SK-N-SH (cell line): ENCODE measurements at regions not wholly inside any gene's neighbourhood (a gene's known extent, or its start where the extent isn't known, plus 50 kb on each side); places are given as distances from the start of the nearest gene placed in this dataset.

Experiments
- CTCF ChIA-PET: fragments of 300-600, 350-600 bp; formaldehyde crosslinking; extraction: SDS; loops from one replicate; lab custom pipeline; 2021; lab: Yijun Ruan, JAX
- POLR2A ChIA-PET: fragments of 350-600 bp; sonication (Branson Sonifier 250); formaldehyde crosslinking; extraction: SDS; loops from one replicate; lab custom pipeline; 2020; ENCODE audit warnings: antibody characterized with exemption, inconsistent platforms; lab: Yijun Ruan, JAX
- DNase-seq: peaks from one replicate; pipeline ENCODE4 v3.0.0; 2012
- H2AFZ ChIP-seq: fragments of 200-600 bp; sonication (generic); 2 replicates; pipeline ENCODE4 v1.8.1; 2016; ENCODE audit warnings: antibody characterized with exemption, mild to moderate bottlenecking, low read depth
- H3F3A ChIP-seq: fragments of 200-600 bp; sonication (generic); replicated peaks from 2 replicates; pipeline ENCODE3; 2016; ENCODE audit warnings: antibody characterized with exemption, mild to moderate bottlenecking; ENCODE audit not compliant: insufficient read depth
- H3K27ac ChIP-seq, 2 experiments: fragments of 200-500 bp in 1 of 2; fragments of 200-600 bp in 1 of 2; sonication (Bioruptor generic) in 1 of 2; sonication (generic), shearing (Covaris generic) in 1 of 2; 2 replicates each; pipeline versions ENCODE4 v1.5.1 to v1.6.1; 2014 to 2016; ENCODE audit warnings: low read depth in 2 of 2, inconsistent platforms in 1 of 2, low read length in 1 of 2, mild to moderate bottlenecking in 1 of 2, mixed read lengths in 1 of 2
- H3K27me3 ChIP-seq: fragments of 200-600 bp; sonication (generic), shearing (Covaris generic); 2 replicates; pipeline ENCODE4 v1.6.1; 2016; ENCODE audit warnings: mixed run types; ENCODE audit not compliant: insufficient read depth
- H3K36me3 ChIP-seq, 2 experiments: fragments of 200-500 bp in 1 of 2; fragments of 200-600 bp in 1 of 2; sonication (Bioruptor generic) in 1 of 2; sonication (generic) in 1 of 2; replicated peaks in 1 of 2; 2 replicates each; pipeline versions ENCODE3 to v1.5.1; 2014 to 2016; ENCODE audit warnings: low read length in 1 of 2, mild to moderate bottlenecking in 1 of 2; ENCODE audit not compliant: insufficient read depth in 2 of 2, control insufficient read depth in 1 of 2
- H3K4me1 ChIP-seq, 2 experiments: fragments of 200-500 bp in 1 of 2; fragments of 200-600 bp in 1 of 2; sonication (Bioruptor generic) in 1 of 2; sonication (generic), shearing (Covaris generic) in 1 of 2; 2 replicates each; pipeline versions ENCODE4 v1.5.1 to v1.6.1; 2014 to 2016; ENCODE audit warnings: low read depth in 1 of 2, low read length in 1 of 2, mixed run types in 1 of 2; ENCODE audit not compliant: insufficient read depth in 2 of 2, control insufficient read depth in 1 of 2
- H3K4me2 ChIP-seq: fragments of 200-600 bp; sonication (generic), shearing (Covaris generic); 2 replicates; pipeline ENCODE4 v1.6.1; 2017; ENCODE audit warnings: mixed run types
- H3K4me3 ChIP-seq, 2 experiments: fragments of 200-500 bp in 1 of 2; fragments of 200-600 bp in 1 of 2; sonication (Bioruptor generic) in 1 of 2; sonication (generic), shearing (Covaris generic) in 1 of 2; 2 replicates each; pipeline versions ENCODE4 v1.5.1 to v1.8.1; 2014 to 2016; ENCODE audit warnings: low read depth in 2 of 2, inconsistent platforms in 1 of 2, low read length in 1 of 2, mild to moderate bottlenecking in 1 of 2, mixed read lengths in 1 of 2, moderate library complexity in 1 of 2
- H3K79me2 ChIP-seq: fragments of 200-600 bp; sonication (generic); 2 replicates; pipeline ENCODE4 v1.8.1; 2017; ENCODE audit warnings: mild to moderate bottlenecking; ENCODE audit not compliant: insufficient read depth
- H3K9ac ChIP-seq: fragments of 200-600 bp; sonication (generic); 2 replicates; pipeline ENCODE4 v1.6.1; 2017; ENCODE audit warnings: mixed run types
- H3K9me2 ChIP-seq: fragments of 200-600 bp; sonication (generic); 2 replicates; pipeline ENCODE4 v1.6.1; 2017; ENCODE audit warnings: mixed run types
- H3K9me3 ChIP-seq: fragments of 200-600 bp; sonication (generic); 2 replicates; pipeline ENCODE4 v1.6.1; 2017; ENCODE audit warnings: mixed run types, mild to moderate bottlenecking, moderate library complexity
- H4K20me1 ChIP-seq: fragments of 200-600 bp; sonication (generic); 2 replicates; pipeline ENCODE4 v1.6.1; 2017; ENCODE audit warnings: mild to moderate bottlenecking, mixed run types; ENCODE audit not compliant: insufficient read depth
- EP300 ChIP-seq, 2 experiments: IDR thresholded peaks; 2 replicates each; pipeline versions ENCODE4 v1.4.0 to v1.6.1; 2012; ENCODE audit warnings: borderline replicate concordance in 1 of 2, low read depth in 1 of 2, low read length in 1 of 2
- FOXM1 ChIP-seq: IDR thresholded peaks from 2 replicates; pipeline ENCODE4 v1.4.0; 2012; ENCODE audit warnings: low read depth, mild to moderate bottlenecking
- GATA2 ChIP-seq: sonication (generic); formaldehyde crosslinking; IDR thresholded peaks from 2 replicates; pipeline ENCODE4 v1.5.0; 2020; ENCODE audit warnings: mild to moderate bottlenecking, missing genetic modification reagents
- JUND ChIP-seq: IDR thresholded peaks from 2 replicates; pipeline ENCODE4 v1.4.0; 2012
- MAX ChIP-seq: IDR thresholded peaks from 2 replicates; pipeline ENCODE4 v1.4.0; 2012; ENCODE audit warnings: low read depth
- MEF2A ChIP-seq: IDR thresholded peaks from 2 replicates; pipeline ENCODE4 v1.4.0; 2012; ENCODE audit warnings: low read depth, borderline replicate concordance
- NRF1 ChIP-seq: IDR thresholded peaks from 2 replicates; pipeline ENCODE4 v1.6.1; 2012; ENCODE audit warnings: low read depth, mild to moderate bottlenecking, low read length
- POLR2AphosphoS5 ChIP-seq: IDR thresholded peaks from 2 replicates; pipeline ENCODE4 v1.6.1; 2012; ENCODE audit warnings: low read depth, low read length
- RXRA ChIP-seq: IDR thresholded peaks from 2 replicates; pipeline ENCODE4 v1.4.0; 2012; ENCODE audit warnings: low read depth, mild to moderate bottlenecking, borderline replicate concordance
- SIN3A ChIP-seq: IDR thresholded peaks from 2 replicates; pipeline ENCODE4 v1.6.1; 2012; ENCODE audit warnings: low read depth, mild to moderate bottlenecking, low read length, moderate library complexity, borderline replicate concordance
- SMC3 ChIP-seq: IDR thresholded peaks from 2 replicates; pipeline ENCODE4 v1.6.1; 2012; ENCODE audit warnings: low read depth, low read length, improper control_type of control experiment
- USF1 ChIP-seq: IDR thresholded peaks from 2 replicates; pipeline ENCODE4 v1.4.0; 2012; ENCODE audit warnings: low read depth, borderline replicate concordance
- WGBS: methylation state at CpG from one replicate; pipeline ENCODE4 v1.1.6; 2017; ENCODE audit warnings: low lambda C conversion rate; 5-methylcytosine and 5-hydroxymethylcytosine counted together
- TF ChIP-seq, protein P1 (sequence below): IDR thresholded peaks from 2 replicates; pipeline ENCODE4 v1.4.0; 2012; ENCODE audit warnings: low read depth, borderline replicate concordance

DNA sequence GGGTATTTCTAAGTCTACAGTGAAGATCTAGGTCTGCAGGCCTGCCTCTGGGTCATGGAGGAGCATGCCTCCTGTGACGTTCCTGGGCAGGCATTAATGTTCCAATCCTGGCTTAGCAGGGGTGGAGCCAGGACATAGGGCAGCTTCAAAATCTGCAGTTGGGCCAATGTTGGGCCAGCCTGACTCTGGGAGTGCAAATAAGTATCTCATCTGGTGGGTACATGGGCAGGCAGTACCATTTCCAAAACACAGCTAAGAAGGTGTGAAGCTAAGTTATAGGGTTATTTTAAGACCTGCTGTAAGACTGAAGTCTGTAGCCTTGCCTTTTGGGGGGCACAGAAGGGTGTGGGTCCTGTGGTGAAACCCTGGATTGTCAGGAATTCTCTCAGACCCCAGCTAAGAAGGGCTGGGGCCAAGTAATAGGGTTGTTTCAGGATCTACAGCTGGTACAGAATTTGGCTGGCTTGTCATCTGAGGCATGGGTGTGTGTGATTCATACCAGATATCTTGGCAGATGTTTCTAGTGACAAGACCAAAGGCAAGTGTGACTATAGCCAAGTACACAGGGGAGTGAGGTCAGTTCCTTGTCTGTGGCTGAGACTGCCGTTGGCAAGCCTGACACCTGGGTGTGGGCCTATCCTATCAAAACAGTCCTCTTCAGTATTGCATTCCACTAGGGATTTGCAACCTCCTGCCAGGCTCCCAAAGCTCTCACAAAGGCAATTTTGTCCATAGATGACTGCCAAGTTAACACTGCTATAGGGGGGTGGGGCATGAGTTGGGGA is 468.7 kb upstream of the B3GALT2 start:
- DNase-seq = no peak
- TF ChIP-seq, protein P1, sequence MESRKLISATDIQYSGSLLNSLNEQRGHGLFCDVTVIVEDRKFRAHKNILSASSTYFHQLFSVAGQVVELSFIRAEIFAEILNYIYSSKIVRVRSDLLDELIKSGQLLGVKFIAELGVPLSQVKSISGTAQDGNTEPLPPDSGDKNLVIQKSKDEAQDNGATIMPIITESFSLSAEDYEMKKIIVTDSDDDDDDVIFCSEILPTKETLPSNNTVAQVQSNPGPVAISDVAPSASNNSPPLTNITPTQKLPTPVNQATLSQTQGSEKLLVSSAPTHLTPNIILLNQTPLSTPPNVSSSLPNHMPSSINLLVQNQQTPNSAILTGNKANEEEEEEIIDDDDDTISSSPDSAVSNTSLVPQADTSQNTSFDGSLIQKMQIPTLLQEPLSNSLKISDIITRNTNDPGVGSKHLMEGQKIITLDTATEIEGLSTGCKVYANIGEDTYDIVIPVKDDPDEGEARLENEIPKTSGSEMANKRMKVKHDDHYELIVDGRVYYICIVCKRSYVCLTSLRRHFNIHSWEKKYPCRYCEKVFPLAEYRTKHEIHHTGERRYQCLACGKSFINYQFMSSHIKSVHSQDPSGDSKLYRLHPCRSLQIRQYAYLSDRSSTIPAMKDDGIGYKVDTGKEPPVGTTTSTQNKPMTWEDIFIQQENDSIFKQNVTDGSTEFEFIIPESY = no peak

GRCh38 chr1:193649587-193649986 is 463.2 kb upstream of the B3GALT2 start:
- no peak for TF ChIP-seq SMC3
- no peak for TF ChIP-seq SIN3A
- no peak for TF ChIP-seq RXRA
- TF ChIP-seq FOXM1 = no peak
- no peak for TF ChIP-seq EP300 (IDR thresholded peaks at IDR 0.05; ENCODE audit: borderline replicate concordance in 1 of 2, low read depth in 1 of 2, low read length in 1 of 2)
- TF ChIP-seq MEF2A = no peak
- TF ChIP-seq, protein P1 = no peak
- no peak for TF ChIP-seq MAX
- no peak for TF ChIP-seq JUND
- TF ChIP-seq GATA2 (CRISPR knock-in tag) = no peak
- no peak for TF ChIP-seq POLR2AphosphoS5
- no peak for TF ChIP-seq NRF1
- no peak for TF ChIP-seq USF1
- CTCF ChIA-PET = interaction anchor here (0.6 kb wide), 1 partner anchor 221 kb away, joined by 3 read pairs; no protein-coding TSS in a partner anchor
- Histone ChIP-seq H3K9me3 (peaks cover 31% of the 10 kb centered on the region), H3F3A (no peaks in the 10 kb centered on the region), H3K79me2 (no peaks in the 10 kb centered on the region), H3K27ac (no peak overlapping the region), H3K9me2 (no peaks in the 10 kb centered on the region; the same call in 1 of the 2 replicates), H3K4me3 (0 out of 4 replicates have a peak overlapping the region, but pooled peaks of 1 of the 2 experiments have one; percentile 17), H3K4me2 (no peak overlapping the region), H2AFZ (no peak overlapping the region), H3K27me3 (no peaks in the 10 kb centered on the region), H3K9ac (no peak overlapping the region), H4K20me1 (no peaks in the 10 kb centered on the region), H3K36me3 (peaks cover 0 to 6% of the 10 kb centered on the region in 2 experiments), H3K4me1 (no peaks in the 10 kb centered on the region)
- no peak for DNase-seq
- POLR2A ChIA-PET = no interaction called here
- WGBS = 48% methylated on average over 3 of the region's 3 CpGs

More for the DNA sequence above, 468.7 kb upstream of the B3GALT2 start:
- no peaks in the 10 kb centered on the region for H3K9me2 ChIP-seq
- H3K9ac ChIP-seq = no peak overlapping the region
- H2AFZ ChIP-seq = no peak overlapping the region
- CTCF ChIA-PET = no interaction called here
- H3K4me1 ChIP-seq = no peaks in the 10 kb centered on the region
- no peaks in the 10 kb centered on the region for H3F3A ChIP-seq
- H3K4me3 ChIP-seq = no peak overlapping the region
- POLR2A ChIA-PET = no interaction called here
- peaks cover 15% of the 10 kb centered on the region for H3K9me3 ChIP-seq
- no peaks in the 10 kb centered on the region for H3K27me3 ChIP-seq
- WGBS = no CpG with 5 or more reads among the region's 2 CpGs
- no peak overlapping the region for H3K4me2 ChIP-seq
- no peaks in the 10 kb centered on the region for H4K20me1 ChIP-seq
- no peaks in the 10 kb centered on the region for H3K79me2 ChIP-seq
- no peaks in the 10 kb centered on the region for H3K36me3 ChIP-seq
- no peak overlapping the region for H3K27ac ChIP-seq
